GM19023 (cell line): ENCODE measurements at regions not wholly inside any gene's neighbourhood (a gene's known extent, or its start where the extent isn't known, plus 50 kb on each side); places are given as distances from the start of the nearest gene placed in this dataset.

ENCODE experiments used
- ATAC-seq: cut with Tn5 transposase; IDR thresholded peaks from one replicate; pipeline ENCODE4 v1.9.1; 2021; ENCODE audit warnings: mild to moderate bottlenecking, moderate library complexity; ENCODE audit not compliant: unreplicated experiment

- no peak for ATAC-seq
These were observed 76.1 kb upstream of the CDH5 start for GRCh38 chr16:66290431-66290830.

DNA sequence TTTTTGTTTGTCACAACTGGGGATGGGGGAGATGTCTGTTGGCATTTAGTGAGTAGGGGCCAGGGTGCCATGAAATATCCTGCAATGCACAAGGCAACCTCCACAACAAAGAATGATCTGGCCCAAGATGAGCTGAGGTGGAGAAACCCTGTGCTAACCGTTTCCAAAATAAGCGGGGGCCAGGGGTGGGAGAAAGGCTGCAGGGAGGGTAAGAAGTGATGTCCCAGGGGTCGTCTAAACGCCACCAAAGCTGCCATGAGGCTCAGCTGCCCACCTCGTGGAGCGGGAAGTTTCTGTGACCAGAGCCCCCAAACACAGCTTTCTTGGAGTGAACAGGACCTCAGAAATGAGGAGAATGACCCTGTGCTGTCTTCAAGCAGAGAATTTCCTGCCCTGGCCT, 76.5 kb upstream of the CDH5 start:
- ATAC-seq, result no peak

DNA sequence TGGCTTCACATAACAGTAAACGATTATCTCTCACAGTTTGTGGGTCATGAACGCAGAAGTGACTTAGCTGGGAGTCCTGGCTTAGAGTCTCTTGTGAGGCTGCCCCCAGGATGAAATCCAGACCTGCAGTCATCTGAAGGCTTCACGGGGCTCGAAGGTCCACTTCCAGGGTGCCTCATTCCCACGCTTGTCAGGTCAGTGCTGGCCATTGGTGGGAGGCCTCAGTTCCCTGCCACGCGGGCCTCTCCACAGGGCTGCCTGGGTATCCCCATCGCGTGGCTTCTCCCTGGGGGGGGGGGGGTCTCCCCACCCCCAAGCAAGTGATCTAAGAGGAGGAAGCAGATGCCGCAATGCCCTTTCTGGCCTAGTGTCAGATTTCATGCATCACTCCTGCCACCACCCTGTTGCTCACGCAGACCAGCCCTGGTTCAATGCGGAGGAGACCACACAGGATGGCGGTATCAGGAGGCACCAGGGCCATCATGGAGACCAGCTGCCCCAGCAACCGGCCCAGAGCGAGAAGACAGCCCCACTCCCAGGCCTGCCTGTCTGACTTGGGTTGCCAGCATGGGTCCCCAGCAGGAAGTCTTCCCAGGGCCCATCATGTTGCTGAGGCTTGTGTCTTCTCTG, 77.3 kb upstream of the CDH5 start:
- ATAC-seq, result no peak

DNA sequence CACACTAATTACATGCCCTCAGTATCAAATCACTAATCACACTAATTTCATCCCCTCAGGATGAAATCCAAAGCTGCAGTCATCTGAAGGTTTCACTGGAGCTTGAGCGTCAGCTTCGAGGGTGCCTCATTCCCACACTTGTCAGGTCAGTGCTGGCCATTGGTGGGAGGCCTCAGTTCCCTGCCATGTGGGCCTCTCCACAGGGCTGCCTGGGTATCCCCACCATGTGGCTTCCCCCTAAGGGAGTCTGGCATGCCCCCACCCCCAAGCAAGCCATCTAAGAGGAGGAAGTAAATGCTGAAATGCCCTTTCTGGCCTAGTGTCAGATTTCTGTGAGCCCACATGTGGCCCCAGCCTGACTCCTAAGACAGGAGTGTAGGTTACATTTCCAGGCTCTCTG, 78.6 kb upstream of the CDH5 start:
- no peak for ATAC-seq

GRCh38 chr16:66287416-66287815, 79.1 kb upstream of the CDH5 start:
- no peak for ATAC-seq

- ATAC-seq, result no peak
These were observed 80.0 kb upstream of the CDH5 start for GRCh38 chr16:66286527-66286926.

DNA sequence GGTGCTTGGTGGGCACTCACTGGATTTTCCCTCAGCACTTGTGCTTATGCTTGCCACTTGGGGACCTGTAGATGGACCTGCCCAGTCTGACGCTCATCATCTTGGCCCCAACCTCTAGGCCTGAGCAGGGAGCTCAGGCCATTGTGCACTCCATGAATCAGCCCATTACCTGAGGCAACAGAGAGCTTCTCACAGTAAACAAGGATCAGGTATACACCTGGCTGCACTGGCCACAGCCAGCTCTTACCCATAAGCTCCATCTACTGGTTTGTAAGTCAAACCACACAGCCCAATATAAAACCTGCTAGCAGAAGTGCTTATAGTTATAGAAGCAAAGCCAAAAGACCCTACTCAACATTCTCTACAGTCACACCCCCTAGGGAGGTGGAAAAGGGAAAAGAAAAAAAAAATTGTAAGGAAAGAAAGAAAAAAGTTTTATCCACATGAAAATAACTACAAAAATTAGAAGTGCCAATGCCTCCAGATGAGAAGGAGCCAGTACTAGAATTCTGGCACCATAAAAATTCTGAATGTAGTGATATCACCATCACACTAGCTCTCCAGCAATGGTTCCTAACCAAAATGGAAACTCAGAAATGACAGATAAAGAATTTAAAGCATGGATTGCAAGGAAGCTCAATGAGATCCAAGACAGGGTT, 87.8 kb upstream of the CDH5 start:
- ATAC-seq, result no peak

GRCh38 chr16:66278111-66278531, 88.4 kb upstream of the CDH5 start:
- ATAC-seq, result no peak

- no peak for ATAC-seq
These were observed 89.0 kb upstream of the CDH5 start for GRCh38 chr16:66277311-66278070.

GRCh38 chr16:66275775-66276428, 90.6 kb upstream of the CDH5 start:
- ATAC-seq, result no peak

DNA sequence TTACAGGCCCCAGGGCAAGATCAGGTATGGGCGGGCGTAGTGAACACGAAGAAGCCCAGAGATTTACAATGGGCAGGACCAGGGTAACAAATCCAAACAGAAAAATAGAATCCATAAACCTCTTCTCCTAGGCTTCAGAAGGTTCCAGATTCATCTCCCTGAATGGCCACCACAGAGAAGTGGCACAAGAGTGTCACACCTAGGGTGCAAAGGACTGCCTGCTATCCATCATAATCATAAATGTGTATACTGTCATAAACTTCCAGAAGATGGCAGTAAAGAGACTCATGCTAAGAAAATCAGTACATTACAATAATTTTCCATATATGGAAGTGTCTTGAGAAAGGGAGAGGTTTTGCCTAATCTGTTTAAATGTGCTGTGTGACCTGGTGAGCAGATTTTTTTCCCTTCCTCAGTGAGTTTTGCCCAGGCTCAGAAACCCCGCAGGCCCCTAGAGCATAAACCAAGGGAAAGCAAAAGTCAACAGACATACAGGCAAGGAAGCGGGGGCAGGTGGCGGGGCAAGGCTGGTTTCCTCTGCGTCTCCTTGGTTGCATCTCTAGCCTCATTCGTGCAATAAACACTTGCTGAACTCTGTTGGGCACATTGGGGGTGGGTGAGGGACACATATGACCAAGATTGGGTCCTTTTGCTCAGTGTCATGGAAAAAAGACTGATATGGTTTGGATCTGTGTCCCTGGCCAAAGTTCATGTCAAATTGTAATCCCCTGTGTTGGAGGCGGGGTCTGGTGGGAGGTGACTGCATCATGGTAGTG, 92.0 kb upstream of the CDH5 start:
- ATAC-seq, result no peak

GRCh38 chr16:66273644-66274334, 92.7 kb upstream of the CDH5 start:
- ATAC-seq, result no peak

DNA sequence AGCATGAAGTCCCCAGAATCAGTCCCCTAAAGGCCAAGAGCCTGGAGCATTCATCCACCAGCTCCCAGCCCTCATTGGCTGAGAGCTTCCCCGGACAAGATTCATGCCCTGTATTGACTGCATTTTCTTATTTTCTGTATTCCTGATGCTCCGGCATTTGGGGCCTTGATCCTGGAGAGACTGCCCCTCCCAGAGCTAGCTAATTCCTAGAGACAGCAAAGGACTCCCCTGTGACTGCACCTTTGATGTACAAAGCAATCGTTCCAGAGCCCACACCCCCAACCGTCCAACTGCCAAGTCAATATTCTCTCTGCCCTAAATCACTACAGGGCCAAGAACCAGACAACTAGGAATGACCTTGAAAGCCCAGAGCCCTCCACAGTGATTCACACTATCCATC, 93.4 kb upstream of the CDH5 start:
- ATAC-seq, result no peak

- no peak for ATAC-seq
These were observed 94.0 kb upstream of the CDH5 start for GRCh38 chr16:66272461-66272860.

- no peak for ATAC-seq
These were observed 95.1 kb upstream of the CDH5 start for GRCh38 chr16:66271074-66272060.

GRCh38 chr16:66270333-66270927, 96.1 kb upstream of the CDH5 start:
- peak; percentile 56 for ATAC-seq

DNA sequence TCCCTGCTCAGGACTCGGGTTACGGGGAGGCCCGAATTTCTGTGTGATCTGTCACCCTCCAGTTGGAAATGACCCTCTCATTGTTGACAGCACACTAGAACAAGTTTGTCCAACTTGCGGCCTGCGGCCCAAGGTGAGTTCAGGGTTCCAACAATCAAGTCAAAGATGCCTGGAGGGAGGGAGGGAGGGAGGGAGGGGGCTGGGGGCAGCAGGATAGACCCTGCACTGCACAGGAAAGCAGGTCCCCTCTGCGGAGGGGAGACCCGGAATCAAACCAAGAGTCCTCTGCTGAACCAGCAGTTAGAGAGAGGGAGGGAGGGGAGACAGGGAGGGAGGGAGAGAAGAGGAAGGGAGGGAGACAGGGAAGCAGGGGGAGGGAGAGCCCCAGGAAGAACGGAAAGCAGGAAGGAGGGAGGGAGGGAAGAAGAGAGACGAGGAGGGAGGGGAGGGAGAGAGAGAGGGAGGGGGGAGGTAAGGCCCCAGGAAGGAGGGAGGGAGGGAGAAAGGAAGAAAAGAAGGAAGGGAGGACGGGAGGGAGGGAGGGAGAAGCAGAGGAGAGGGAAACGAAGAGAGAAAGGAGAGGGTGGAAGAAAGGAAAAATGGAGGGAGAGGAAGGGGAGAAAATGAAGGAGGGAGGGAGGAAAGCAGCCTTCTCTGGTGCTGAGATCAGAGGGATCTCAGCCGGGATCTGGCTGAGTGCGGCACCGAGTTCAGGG, 96.7 kb upstream of the CDH5 start:
- no peak for ATAC-seq
